DOHH2 (cell line): ENCODE measurements at regions not wholly inside any gene's neighbourhood (a gene's known extent, or its start where the extent isn't known, plus 50 kb on each side); places are given as distances from the start of the nearest gene placed in this dataset.

Experiments
- EZH2phosphoT487 ChIP-seq: fragments of 200-600 bp; sonication (generic); IDR thresholded peaks from 2 replicates; pipeline ENCODE4 v1.6.1; 2017; ENCODE audit warnings: borderline replicate concordance, mild to moderate bottlenecking, antibody characterized with exemption, low read length, moderate library complexity, mixed read lengths
- TF ChIP-seq, protein P1 (sequence below): fragments of 200-600 bp; sonication (generic); IDR thresholded peaks from one replicate; pipeline ENCODE4 v1.5.1; 2014; ENCODE audit warnings: antibody characterized with exemption, mild to moderate bottlenecking, low read depth, low read length; ENCODE audit not compliant: poor library complexity, severe bottlenecking

GRCh38 chr6:113276601-113277000, 580.5 kb upstream of the MARCKS start:
- TF ChIP-seq, protein P1, sequence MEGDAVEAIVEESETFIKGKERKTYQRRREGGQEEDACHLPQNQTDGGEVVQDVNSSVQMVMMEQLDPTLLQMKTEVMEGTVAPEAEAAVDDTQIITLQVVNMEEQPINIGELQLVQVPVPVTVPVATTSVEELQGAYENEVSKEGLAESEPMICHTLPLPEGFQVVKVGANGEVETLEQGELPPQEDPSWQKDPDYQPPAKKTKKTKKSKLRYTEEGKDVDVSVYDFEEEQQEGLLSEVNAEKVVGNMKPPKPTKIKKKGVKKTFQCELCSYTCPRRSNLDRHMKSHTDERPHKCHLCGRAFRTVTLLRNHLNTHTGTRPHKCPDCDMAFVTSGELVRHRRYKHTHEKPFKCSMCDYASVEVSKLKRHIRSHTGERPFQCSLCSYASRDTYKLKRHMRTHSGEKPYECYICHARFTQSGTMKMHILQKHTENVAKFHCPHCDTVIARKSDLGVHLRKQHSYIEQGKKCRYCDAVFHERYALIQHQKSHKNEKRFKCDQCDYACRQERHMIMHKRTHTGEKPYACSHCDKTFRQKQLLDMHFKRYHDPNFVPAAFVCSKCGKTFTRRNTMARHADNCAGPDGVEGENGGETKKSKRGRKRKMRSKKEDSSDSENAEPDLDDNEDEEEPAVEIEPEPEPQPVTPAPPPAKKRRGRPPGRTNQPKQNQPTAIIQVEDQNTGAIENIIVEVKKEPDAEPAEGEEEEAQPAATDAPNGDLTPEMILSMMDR: no peak
- TF ChIP-seq EZH2phosphoT487: no peak
